SU-DHL-6 (cell line): ENCODE measurements at regions not wholly inside any gene's neighbourhood (a gene's known extent, or its start where the extent isn't known, plus 50 kb on each side); places are given as distances from the start of the nearest gene placed in this dataset.

ENCODE experiments used
- H2AFZ ChIP-seq: fragments of 200-600 bp; sonication (generic); 2 replicates; pipeline ENCODE4 v1.6.1; 2014; ENCODE audit warnings: low read depth, mild to moderate bottlenecking, moderate library complexity, mixed read lengths, antibody characterized with exemption, low read length; ENCODE audit not compliant: severe bottlenecking
- H3F3A ChIP-seq: fragments of 200-600 bp; shearing (Covaris generic); 2 replicates; pipeline ENCODE4 v1.6.0; 2016; ENCODE audit warnings: antibody characterized with exemption, mild to moderate bottlenecking; ENCODE audit not compliant: insufficient read depth
- H3K27ac ChIP-seq: fragments of 200-600 bp; sonication (generic); 2 replicates; pipeline ENCODE4 v1.5.1; 2016; ENCODE audit warnings: low read depth, mild to moderate bottlenecking, low read length, moderate library complexity, mixed read lengths
- H3K27me3 ChIP-seq: fragments of 200-600 bp; sonication (generic), shearing (Covaris generic); 2 replicates; pipeline ENCODE4 v1.6.0; 2014; ENCODE audit warnings: mild to moderate bottlenecking, low read length
- H3K36me3 ChIP-seq: fragments of 200-600 bp; sonication (generic); 2 replicates; pipeline ENCODE4 v1.6.1; 2014; ENCODE audit warnings: mild to moderate bottlenecking, low read length, mixed read lengths
- H3K4me2 ChIP-seq: fragments of 300-600, 200-600 bp; shearing (Covaris generic), sonication (generic); 2 replicates; pipeline ENCODE4 v1.6.0; 2014; ENCODE audit warnings: low read length, low read depth, mild to moderate bottlenecking; ENCODE audit not compliant: poor library complexity, severe bottlenecking
- H3K4me3 ChIP-seq: fragments of 200-600 bp; sonication (generic); 2 replicates; pipeline ENCODE4 v1.5.1; 2014; ENCODE audit warnings: antibody characterized with exemption, low read length, mild to moderate bottlenecking, mixed read lengths; ENCODE audit not compliant: insufficient read depth, poor library complexity, severe bottlenecking
- H3K79me2 ChIP-seq: fragments of 200-600 bp; sonication (generic); 2 replicates; pipeline ENCODE4 v1.6.1; 2014; ENCODE audit warnings: mild to moderate bottlenecking, low read length, moderate library complexity; ENCODE audit not compliant: insufficient read depth
- H3K9ac ChIP-seq: fragments of 200-600 bp; sonication (generic); 2 replicates; pipeline ENCODE4 v1.7.0; 2014; ENCODE audit warnings: mild to moderate bottlenecking, low read length
- H3K9me2 ChIP-seq: fragments of 200-600 bp; sonication (generic); replicated peaks from 2 replicates; pipeline ENCODE4 v1.6.1; 2014; ENCODE audit warnings: low read length; ENCODE audit not compliant: insufficient read depth
- H3K9me3 ChIP-seq: fragments of 200-600 bp; sonication (generic); 2 replicates; pipeline ENCODE4 v1.6.1; 2014; ENCODE audit warnings: low read length, mixed read lengths; ENCODE audit not compliant: insufficient read depth
- H4K20me1 ChIP-seq: fragments of 200-600 bp; sonication (generic); 2 replicates; pipeline ENCODE4 v1.6.1; 2014; ENCODE audit warnings: low read depth, mild to moderate bottlenecking, antibody characterized with exemption, low read length, moderate library complexity, mixed read lengths
- CTCF ChIP-seq: fragments of 200-600 bp; sonication (generic); IDR thresholded peaks from one replicate; pipeline ENCODE4 v1.5.1; 2017; ENCODE audit warnings: antibody characterized with exemption, mild to moderate bottlenecking, low read length, moderate library complexity; ENCODE audit not compliant: insufficient read depth, poor library complexity, severe bottlenecking
- EZH2phosphoT487 ChIP-seq: fragments of 200-600 bp; sonication (generic), shearing (Covaris generic); conservative IDR thresholded peaks from 2 replicates; pipeline ENCODE4 v1.6.1; 2018; ENCODE audit warnings: mild to moderate bottlenecking, antibody characterized with exemption, low read length, moderate library complexity, mixed read lengths

DNA sequence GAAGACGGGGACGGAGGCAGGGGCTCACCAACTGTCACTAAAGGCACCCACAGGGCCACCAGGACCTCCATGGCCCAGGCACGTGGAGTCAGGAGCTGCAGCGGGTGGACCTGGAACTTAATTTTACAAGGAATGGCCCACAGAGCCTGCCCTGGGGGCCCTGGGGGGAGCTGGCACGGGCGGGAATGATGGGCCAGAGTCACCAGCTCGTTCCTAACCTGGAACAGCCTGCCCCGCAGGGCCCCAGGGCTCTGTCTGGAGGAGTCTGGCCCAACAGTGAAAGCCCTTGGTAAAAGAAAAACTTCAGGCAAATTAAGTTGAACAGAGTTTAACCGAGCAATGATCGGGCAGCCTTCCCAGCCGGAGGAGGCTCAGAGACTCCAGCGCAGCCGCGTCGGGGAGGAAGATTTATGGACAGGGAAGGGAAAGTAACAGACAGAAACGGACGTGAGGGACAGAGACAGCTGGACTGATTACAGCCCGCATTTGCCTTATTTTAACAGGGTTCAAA, 118.4 kb upstream of the TMEM18 start:
- no peak overlapping the region for H3K4me3 ChIP-seq
- H3K27me3 ChIP-seq = no peaks in the 10 kb centered on the region
- TF ChIP-seq CTCF (no peak), EZH2phosphoT487 (no peak)
- no peak overlapping the region for H3K27ac ChIP-seq
- no peaks in the 10 kb centered on the region for H3F3A ChIP-seq
- H3K9me3 ChIP-seq = peaks cover 5% of the 10 kb centered on the region; the same call in 1 of the 2 replicates
- no peaks in the 10 kb centered on the region for H3K36me3 ChIP-seq
- H3K79me2 ChIP-seq = no peaks in the 10 kb centered on the region
- H3K9me2 ChIP-seq = no peaks in the 10 kb centered on the region
- no peaks in the 10 kb centered on the region for H4K20me1 ChIP-seq
- no peak overlapping the region for H3K9ac ChIP-seq
- no peak overlapping the region for H3K4me2 ChIP-seq
- H2AFZ ChIP-seq = no peak overlapping the region

GRCh38 chr2:794554-795241, 117.5 kb upstream of the TMEM18 start:
- Histone ChIP-seq H3F3A (no peaks in the 10 kb centered on the region), H3K4me3 (no peak overlapping the region), H4K20me1 (no peaks in the 10 kb centered on the region), H3K9me2 (no peaks in the 10 kb centered on the region), H3K36me3 (no peaks in the 10 kb centered on the region), H2AFZ (no peak overlapping the region), H3K9ac (no peak overlapping the region), H3K79me2 (no peaks in the 10 kb centered on the region), H3K27ac (no peak overlapping the region), H3K4me2 (no peak overlapping the region), H3K27me3 (no peaks in the 10 kb centered on the region), H3K9me3 (peaks cover 10% of the 10 kb centered on the region; the same call in 1 of the 2 replicates)
- no peak for TF ChIP-seq CTCF
- TF ChIP-seq EZH2phosphoT487 = no peak

DNA sequence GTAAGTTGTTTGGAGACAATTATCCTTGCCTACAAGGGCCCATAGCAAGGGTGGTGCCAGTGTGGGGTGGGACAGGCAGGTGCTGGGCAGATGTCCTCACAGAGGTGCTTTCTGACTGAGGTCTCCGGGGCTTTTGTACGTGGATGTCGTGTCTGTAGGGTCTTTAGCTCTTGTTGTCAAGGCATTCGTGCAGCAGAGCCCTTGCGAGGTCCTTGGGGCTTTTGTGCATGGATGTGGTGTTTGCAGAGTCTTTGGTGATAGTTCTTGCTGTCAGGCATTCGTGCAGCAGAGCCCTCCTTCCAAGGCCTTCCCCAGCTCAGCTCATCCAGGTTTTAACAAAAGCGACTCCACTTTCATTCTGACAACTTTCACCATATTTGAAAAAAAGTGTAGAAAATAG, 116.0 kb upstream of the TMEM18 start:
- Histone ChIP-seq H3K36me3 (no peaks in the 10 kb centered on the region), H3K4me3 (no peak overlapping the region), H3K9ac (no peak overlapping the region), H3K4me2 (no peak overlapping the region), H3K27me3 (no peaks in the 10 kb centered on the region), H2AFZ (no peak overlapping the region), H3K79me2 (no peaks in the 10 kb centered on the region), H3F3A (no peaks in the 10 kb centered on the region), H3K27ac (no peak overlapping the region), H3K9me3 (peaks cover 10% of the 10 kb centered on the region; the same call in 1 of the 2 replicates), H3K9me2 (no peaks in the 10 kb centered on the region), H4K20me1 (no peaks in the 10 kb centered on the region)
- TF ChIP-seq CTCF (no peak), EZH2phosphoT487 (no peak)
